ENCODE measurements at regions not wholly inside any gene's neighbourhood (a gene's known extent, or its start where the extent isn't known, plus 50 kb on each side); places are given as distances from the start of the nearest gene placed in this dataset.

DNA sequence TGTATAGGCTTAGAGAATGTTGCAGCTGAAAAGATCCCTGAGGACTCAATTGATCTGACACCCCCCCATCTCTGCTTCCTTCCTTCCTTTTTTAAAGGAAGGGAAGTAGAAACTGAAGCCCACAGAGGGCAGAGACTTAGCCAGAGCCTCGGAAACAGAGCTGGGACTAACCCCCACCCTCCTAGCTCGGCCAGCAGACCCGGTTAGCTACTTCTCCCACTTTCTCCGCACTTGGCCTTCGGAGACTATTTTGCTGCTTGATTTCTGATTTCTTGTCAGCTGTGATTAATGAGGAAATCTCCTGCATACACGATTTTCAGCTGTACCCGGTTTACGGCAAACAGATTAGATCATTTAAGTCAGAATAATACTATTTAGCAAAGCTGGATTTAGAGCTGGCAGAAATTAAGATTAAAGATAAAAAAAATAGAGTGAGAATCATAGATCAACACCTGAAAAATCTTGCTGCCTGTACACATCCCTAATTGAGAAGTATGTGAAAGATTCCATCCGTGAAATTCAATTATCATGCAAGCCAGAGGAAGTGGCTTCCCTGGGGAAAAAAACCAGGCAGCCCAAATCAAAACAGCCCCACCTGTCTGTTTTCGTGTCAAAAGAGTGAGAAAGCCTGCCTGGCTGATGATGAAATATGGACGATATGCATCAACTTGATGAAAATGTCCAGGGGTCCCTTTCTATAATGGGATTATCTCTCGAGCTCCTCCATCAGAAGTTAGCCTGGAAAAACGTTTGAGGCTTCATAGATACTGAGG is 159.5 kb upstream of the SHB start:
- no peak for ATAC-seq (ENCODE audit: insufficient read depth, low read depth)

DNA sequence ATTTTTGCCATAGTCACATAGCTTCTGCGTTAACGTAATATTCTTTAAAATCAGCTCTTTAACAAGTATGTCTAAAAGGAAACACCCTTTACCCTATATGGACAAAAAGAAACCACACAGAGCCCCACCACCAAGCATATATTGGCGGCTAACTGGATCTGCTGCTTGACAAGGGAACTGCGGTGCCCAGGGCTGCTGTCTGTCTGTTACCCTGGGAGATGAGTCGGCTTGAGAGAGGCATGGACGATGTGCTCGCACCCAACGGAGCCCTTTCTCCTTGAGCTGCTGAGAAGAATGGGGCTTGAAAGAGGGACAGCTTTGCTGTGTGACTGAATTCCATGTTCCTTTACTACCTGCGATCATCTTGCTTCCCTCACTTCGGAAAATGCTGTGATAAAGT is 158.6 kb upstream of the SHB start:
- no peak for TF ChIP-seq EZH2 (IDR thresholded peaks at IDR 0.05; ENCODE audit: borderline replicate concordance, low read depth, low read length, severe bottlenecking)
- TF ChIP-seq, protein P1, sequence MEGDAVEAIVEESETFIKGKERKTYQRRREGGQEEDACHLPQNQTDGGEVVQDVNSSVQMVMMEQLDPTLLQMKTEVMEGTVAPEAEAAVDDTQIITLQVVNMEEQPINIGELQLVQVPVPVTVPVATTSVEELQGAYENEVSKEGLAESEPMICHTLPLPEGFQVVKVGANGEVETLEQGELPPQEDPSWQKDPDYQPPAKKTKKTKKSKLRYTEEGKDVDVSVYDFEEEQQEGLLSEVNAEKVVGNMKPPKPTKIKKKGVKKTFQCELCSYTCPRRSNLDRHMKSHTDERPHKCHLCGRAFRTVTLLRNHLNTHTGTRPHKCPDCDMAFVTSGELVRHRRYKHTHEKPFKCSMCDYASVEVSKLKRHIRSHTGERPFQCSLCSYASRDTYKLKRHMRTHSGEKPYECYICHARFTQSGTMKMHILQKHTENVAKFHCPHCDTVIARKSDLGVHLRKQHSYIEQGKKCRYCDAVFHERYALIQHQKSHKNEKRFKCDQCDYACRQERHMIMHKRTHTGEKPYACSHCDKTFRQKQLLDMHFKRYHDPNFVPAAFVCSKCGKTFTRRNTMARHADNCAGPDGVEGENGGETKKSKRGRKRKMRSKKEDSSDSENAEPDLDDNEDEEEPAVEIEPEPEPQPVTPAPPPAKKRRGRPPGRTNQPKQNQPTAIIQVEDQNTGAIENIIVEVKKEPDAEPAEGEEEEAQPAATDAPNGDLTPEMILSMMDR (IDR thresholded peaks at IDR 0.05; ENCODE audit: borderline replicate concordance, extremely low read depth, low read length, poor library complexity, severe bottlenecking): no peak
- DNase-seq (peak; percentile 59), ATAC-seq (ENCODE audit: insufficient read depth, low read depth) (peak; percentile 68)
- Histone ChIP-seq H3K4me1 (ENCODE audit: insufficient read depth, low read length) (peaks cover 25% of the 10 kb centered on the region), H4K20me1 (ENCODE audit: insufficient read depth, low read length) (no peaks in the 10 kb centered on the region), H3K27ac (ENCODE audit: low read length) (peak overlapping the region; percentile 78), H3K27me3 (ENCODE audit: insufficient read depth, low read length, poor library complexity) (no peaks in the 10 kb centered on the region), H3K9ac (ENCODE audit: low read depth, low read length) (peak overlapping the region; percentile 34; the same call in 1 of the 2 replicates), H3K36me3 (ENCODE audit: insufficient read depth, low read length) (no peaks in the 10 kb centered on the region), H3K79me2 (ENCODE audit: insufficient read depth, low read length) (no peaks in the 10 kb centered on the region), H2AFZ (ENCODE audit: low read depth, low read length) (peak overlapping the region; percentile 76), H3K4me3 (ENCODE audit: low read depth in 1 of 2, low read length in 2 of 2) (peak overlapping the region in 1 of 2 experiments; percentile 52; a peak in 1 of 4 replicates), H3K9me3 (ENCODE audit: insufficient read depth, low read length, severe bottlenecking) (no peaks in the 10 kb centered on the region), H3K4me2 (ENCODE audit: insufficient read depth, low read length) (peak overlapping the region; percentile 69)

More for the DNA sequence above, 159.5 kb upstream of the SHB start:
- Histone ChIP-seq H3K4me3 (ENCODE audit: low read depth in 1 of 2, low read length in 2 of 2) (no peak overlapping the region), H2AFZ (ENCODE audit: low read depth, low read length) (no peak overlapping the region), H3K9me3 (ENCODE audit: insufficient read depth, low read length, severe bottlenecking) (no peaks in the 10 kb centered on the region), H3K36me3 (ENCODE audit: insufficient read depth, low read length) (no peaks in the 10 kb centered on the region), H3K4me2 (ENCODE audit: insufficient read depth, low read length) (no peak overlapping the region), H3K4me1 (ENCODE audit: insufficient read depth, low read length) (peaks cover 25% of the 10 kb centered on the region), H3K9ac (ENCODE audit: low read depth, low read length) (no peak overlapping the region), H3K27ac (ENCODE audit: low read length) (no peak overlapping the region), H4K20me1 (ENCODE audit: insufficient read depth, low read length) (no peaks in the 10 kb centered on the region), H3K27me3 (ENCODE audit: insufficient read depth, low read length, poor library complexity) (no peaks in the 10 kb centered on the region), H3K79me2 (ENCODE audit: insufficient read depth, low read length) (no peaks in the 10 kb centered on the region)
- DNase-seq: no peak
- TF ChIP-seq EZH2 (IDR thresholded peaks at IDR 0.05; ENCODE audit: borderline replicate concordance, low read depth, low read length, severe bottlenecking): no peak
- TF ChIP-seq, protein P1 (IDR thresholded peaks at IDR 0.05; ENCODE audit: borderline replicate concordance, extremely low read depth, low read length, poor library complexity, severe bottlenecking): no peak

DNA sequence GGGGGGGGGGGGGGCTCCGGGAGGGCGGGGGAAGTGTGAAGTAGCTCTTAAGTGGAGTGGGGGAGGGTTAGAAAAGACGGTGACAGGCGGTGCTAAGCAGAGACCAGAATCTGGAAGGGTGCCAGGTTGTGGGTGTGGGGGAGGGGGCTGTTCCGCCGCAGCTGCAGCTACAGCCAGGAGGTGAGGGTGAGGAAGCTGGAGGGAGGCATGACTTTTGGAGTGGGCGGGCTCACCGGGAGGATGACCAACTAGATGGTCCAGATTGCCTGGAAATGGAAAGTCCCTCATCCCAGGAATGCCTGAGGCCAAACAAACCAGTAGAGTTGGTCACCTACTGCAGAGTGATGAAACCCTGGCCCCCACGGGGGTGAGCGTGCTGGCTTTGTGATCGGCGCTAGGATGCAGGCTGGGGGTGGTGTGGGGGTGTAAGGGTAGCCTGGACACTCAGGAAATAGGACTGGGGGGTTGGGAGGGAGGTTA is 158.1 kb upstream of the SHB start:
- peak; percentile 95 for ATAC-seq (ENCODE audit: insufficient read depth, low read depth)
- H4K20me1 ChIP-seq (ENCODE audit: insufficient read depth, low read length): no peaks in the 10 kb centered on the region
- H3K4me2 ChIP-seq (ENCODE audit: insufficient read depth, low read length): peak overlapping the region; percentile 69
- peak overlapping the region; percentile 76; the same call in 1 of the 2 replicates for H2AFZ ChIP-seq (ENCODE audit: low read depth, low read length)
- H3K4me3 ChIP-seq (ENCODE audit: low read depth in 1 of 2, low read length in 2 of 2): peak overlapping the region in 1 of 2 experiments; percentile 52; a peak in 2 of 4 replicates
- no peaks in the 10 kb centered on the region for H3K36me3 ChIP-seq (ENCODE audit: insufficient read depth, low read length)
- H3K27ac ChIP-seq (ENCODE audit: low read length): peak overlapping the region; percentile 78
- peaks cover 25% of the 10 kb centered on the region for H3K4me1 ChIP-seq (ENCODE audit: insufficient read depth, low read length)
- TF ChIP-seq, protein P1 (IDR thresholded peaks at IDR 0.05; ENCODE audit: borderline replicate concordance, extremely low read depth, low read length, poor library complexity, severe bottlenecking): no peak
- TF ChIP-seq EZH2 (IDR thresholded peaks at IDR 0.05; ENCODE audit: borderline replicate concordance, low read depth, low read length, severe bottlenecking): no peak
- no peaks in the 10 kb centered on the region for H3K9me3 ChIP-seq (ENCODE audit: insufficient read depth, low read length, severe bottlenecking)
- no peaks in the 10 kb centered on the region for H3K27me3 ChIP-seq (ENCODE audit: insufficient read depth, low read length, poor library complexity)
- H3K79me2 ChIP-seq (ENCODE audit: insufficient read depth, low read length): no peaks in the 10 kb centered on the region
- H3K9ac ChIP-seq (ENCODE audit: low read depth, low read length): peak overlapping the region; percentile 34; the same call in 1 of the 2 replicates
- peak; percentile 93 for DNase-seq

Measured in DND-41 (cell line).